Osteoblast (primary cell): ENCODE measurements at regions not wholly inside any gene's neighbourhood (a gene's known extent, or its start where the extent isn't known, plus 50 kb on each side); places are given as distances from the start of the nearest gene placed in this dataset.

Experiments
- DNase-seq: peaks from one replicate; pipeline ENCODE4 v3.0.0; 2011; ENCODE audit warnings: low spot score, mixed read lengths; ENCODE audit not compliant: insufficient read length; ENCODE audit errors: missing footprints
- H2AFZ ChIP-seq: 2 replicates; pipeline ENCODE4 v1.6.0; 2011; ENCODE audit warnings: mild to moderate bottlenecking, low read length
- H3K27ac ChIP-seq: 2 replicates; pipeline ENCODE4 v1.5.1; 2011; ENCODE audit warnings: mild to moderate bottlenecking, low read depth, low read length, moderate library complexity
- H3K27me3 ChIP-seq: 2 replicates; pipeline ENCODE4 v1.6.0; 2012; ENCODE audit warnings: mild to moderate bottlenecking, control low read depth, inconsistent platforms, low read length, moderate library complexity; ENCODE audit not compliant: insufficient read depth
- H3K36me3 ChIP-seq: 2 replicates; pipeline ENCODE4 v1.5.1; 2011; ENCODE audit warnings: mild to moderate bottlenecking, low read length, control low read depth, moderate library complexity; ENCODE audit not compliant: insufficient read depth
- H3K4me1 ChIP-seq: 2 replicates; pipeline ENCODE4 v1.5.1; 2011; ENCODE audit warnings: mild to moderate bottlenecking, low read length, control low read depth, moderate library complexity; ENCODE audit not compliant: insufficient read depth
- H3K4me2 ChIP-seq: 2 replicates; pipeline ENCODE4 v1.6.0; 2011; ENCODE audit warnings: mild to moderate bottlenecking, low read length; ENCODE audit not compliant: insufficient read depth
- H3K4me3 ChIP-seq: fragments of 200-600 bp; sonication (generic); 3 replicates; pipeline ENCODE4 v1.5.1; 2012; ENCODE audit warnings: mild to moderate bottlenecking, low read length, inconsistent platforms; ENCODE audit not compliant: insufficient read depth
- H3K79me2 ChIP-seq: 2 replicates; pipeline ENCODE4 v1.6.0; 2012; ENCODE audit warnings: mild to moderate bottlenecking, low read length, control low read depth, inconsistent platforms; ENCODE audit not compliant: insufficient read depth
- H3K9me3 ChIP-seq: 2 replicates; pipeline ENCODE4 v1.5.1; 2011; ENCODE audit warnings: low read depth, low read length, control low read depth
- H4K20me1 ChIP-seq: 2 replicates; pipeline ENCODE4 v1.6.0; 2012; ENCODE audit warnings: mild to moderate bottlenecking, low read length, control low read depth; ENCODE audit not compliant: insufficient read depth
- CTCF ChIP-seq: IDR thresholded peaks from 2 replicates; pipeline ENCODE4 v1.5.1; 2011; ENCODE audit warnings: mild to moderate bottlenecking, low read depth, low read length, moderate library complexity; ENCODE audit errors: extremely low read depth

- no peaks in the 10 kb centered on the region for H3K4me1 ChIP-seq
- H3K4me3 ChIP-seq = no peak overlapping the region
- no peak for DNase-seq
- no peak overlapping the region for H2AFZ ChIP-seq
- no peak for TF ChIP-seq CTCF
- no peaks in the 10 kb centered on the region for H3K79me2 ChIP-seq
- no peaks in the 10 kb centered on the region for H3K9me3 ChIP-seq
- no peaks in the 10 kb centered on the region for H3K36me3 ChIP-seq
- no peak overlapping the region for H3K4me2 ChIP-seq
- H4K20me1 ChIP-seq = no peaks in the 10 kb centered on the region
- no peak overlapping the region for H3K27ac ChIP-seq
- no peaks in the 10 kb centered on the region for H3K27me3 ChIP-seq
Observed at GRCh38 chr2:16899958-16900357, 234.3 kb upstream of the CYRIA start.

GRCh38 chr2:16890081-16890480, 224.4 kb upstream of the CYRIA start:
- Histone ChIP-seq H4K20me1 (no peaks in the 10 kb centered on the region), H3K9me3 (no peaks in the 10 kb centered on the region), H3K27ac (no peak overlapping the region), H3K4me3 (no peak overlapping the region), H3K79me2 (no peaks in the 10 kb centered on the region), H3K4me1 (no peaks in the 10 kb centered on the region), H3K27me3 (no peaks in the 10 kb centered on the region), H3K4me2 (no peak overlapping the region), H2AFZ (no peak overlapping the region), H3K36me3 (no peaks in the 10 kb centered on the region)
- DNase-seq = no peak
- TF ChIP-seq CTCF = no peak

GRCh38 chr2:16885027-16885426, 219.4 kb upstream of the CYRIA start:
- no peak for TF ChIP-seq CTCF
- Histone ChIP-seq H3K79me2 (no peaks in the 10 kb centered on the region), H4K20me1 (no peaks in the 10 kb centered on the region)

GRCh38 chr2:16882706-16883105, 217.1 kb upstream of the CYRIA start:
- no peak for DNase-seq
- H3K27ac ChIP-seq = no peak overlapping the region
- no peak overlapping the region for H2AFZ ChIP-seq
- no peak overlapping the region for H3K4me3 ChIP-seq
- H4K20me1 ChIP-seq = no peaks in the 10 kb centered on the region
- no peaks in the 10 kb centered on the region for H3K79me2 ChIP-seq
- peaks cover 2% of the 10 kb centered on the region for H3K9me3 ChIP-seq
- TF ChIP-seq CTCF = no peak
- H3K4me1 ChIP-seq = no peaks in the 10 kb centered on the region
- no peaks in the 10 kb centered on the region for H3K27me3 ChIP-seq
- no peaks in the 10 kb centered on the region for H3K36me3 ChIP-seq
- no peak overlapping the region for H3K4me2 ChIP-seq

More at GRCh38 chr2:16885027-16885426, 219.4 kb upstream of the CYRIA start:
- no peaks in the 10 kb centered on the region for H3K27me3 ChIP-seq
- peaks cover 2% of the 10 kb centered on the region for H3K9me3 ChIP-seq
- DNase-seq = no peak
- no peak overlapping the region for H3K27ac ChIP-seq
- H3K4me2 ChIP-seq = no peak overlapping the region
- H3K36me3 ChIP-seq = no peaks in the 10 kb centered on the region
- H3K4me3 ChIP-seq = no peak overlapping the region
- H3K4me1 ChIP-seq = no peaks in the 10 kb centered on the region
- H2AFZ ChIP-seq = no peak overlapping the region
